T-cell (primary cell): ENCODE measurements at regions not wholly inside any gene's neighbourhood (a gene's known extent, or its start where the extent isn't known, plus 50 kb on each side); places are given as distances from the start of the nearest gene placed in this dataset.

Source experiments
- ATAC-seq, 4 experiments: fragments of 200-7000 bp in 3 of 4; fragments of 150-1000 bp in 1 of 4; cut with Tn5 transposase; replicated peaks in 1 of 4; 1 replicate in 3 of 4; 2 replicates in 1 of 4; pipeline ENCODE4 v1.10.0; 2021; ENCODE audit warnings: moderate library complexity in 3 of 4, mild to moderate bottlenecking in 2 of 4, moderate number of reproducible peaks in 1 of 4
- CTCF ChIA-PET, 2 donors: fragments of 300-600 bp; sonication (Branson Sonifier 250); formaldehyde crosslinking; loops; one replicate each; lab custom pipeline; 2022; ENCODE audit warnings: antibody characterized with exemption in 2 of 2; lab: Charles Lee
- POLR2A ChIA-PET, 2 donors: fragments of 300-600 bp; sonication (Branson Sonifier 250); formaldehyde crosslinking; loops; one replicate each; lab custom pipeline; 2022; ENCODE audit warnings: antibody characterized with exemption in 2 of 2; lab: Charles Lee
- DNase-seq, 35 experiments: peaks; one replicate each; pipeline versions ENCODE4 v3.0.0 to v3.0.0-alpha.2; 2013 to 2023
- H3K27ac ChIP-seq: one replicate; pipeline ENCODE4 v1.5.1; 2013; ENCODE audit warnings: low read length
- H3K27me3 ChIP-seq, 2 experiments: replicated peaks in 1 of 2; 1 replicate in 1 of 2; 2 replicates in 1 of 2; pipeline versions ENCODE4 v1.6.1 to v1.7.0; 2013; ENCODE audit warnings: low read length in 1 of 2, mixed read lengths in 1 of 2; ENCODE audit not compliant: control insufficient read depth in 2 of 2, insufficient read depth in 2 of 2; ENCODE audit errors: extremely low read depth in 1 of 2
- H3K36me3 ChIP-seq, 2 donors: 1 replicate in 1 of 2; 2 replicates in 1 of 2; pipeline versions ENCODE4 v1.6.1 to v1.7.0; 2013; ENCODE audit warnings: low read length in 1 of 2; ENCODE audit not compliant: control insufficient read depth in 2 of 2, insufficient read depth in 1 of 2; ENCODE audit errors: extremely low read depth in 1 of 2
- H3K4me1 ChIP-seq, 2 experiments: 1 replicate in 1 of 2; 2 replicates in 1 of 2; pipeline versions ENCODE4 v1.6.1 to v1.7.0; 2013; ENCODE audit warnings: low read length in 2 of 2, mixed read lengths in 1 of 2; ENCODE audit not compliant: insufficient read depth in 2 of 2, control insufficient read depth in 1 of 2; ENCODE audit errors: extremely low read depth in 1 of 2
- H3K4me3 ChIP-seq, 2 donors: 1 replicate in 1 of 2; 2 replicates in 1 of 2; pipeline versions ENCODE4 v1.5.1 to v1.7.0; 2013; ENCODE audit warnings: mild to moderate bottlenecking in 2 of 2, low read length in 1 of 2, moderate library complexity in 1 of 2; ENCODE audit not compliant: control insufficient read depth in 1 of 2; ENCODE audit errors: extremely low read depth in 1 of 2
- H3K9me3 ChIP-seq: 2 replicates; pipeline ENCODE4 v1.7.0; 2013
- H3K27ac Mint-ChIP-seq, 2 donors: one replicate each; pipeline ENCODE4 v1.8.0; 2020 to 2021; ENCODE audit warnings: mild to moderate bottlenecking in 2 of 2, mixed read lengths in 2 of 2
- H3K27me3 Mint-ChIP-seq, 2 donors: one replicate each; pipeline ENCODE4 v1.8.0; 2021 to 2022; ENCODE audit warnings: mixed read lengths in 2 of 2
- H3K36me3 Mint-ChIP-seq: one replicate; pipeline ENCODE4 v1.8.0; 2021; ENCODE audit warnings: mixed read lengths
- H3K4me1 Mint-ChIP-seq, 3 donors: one replicate each; pipeline ENCODE4 v1.8.0; 2020 to 2022; ENCODE audit warnings: mixed read lengths in 3 of 3, mild to moderate bottlenecking in 1 of 3
- H3K4me3 Mint-ChIP-seq, 3 donors: one replicate each; pipeline ENCODE4 v1.8.0; 2020 to 2022; ENCODE audit warnings: mild to moderate bottlenecking in 3 of 3, mixed read lengths in 3 of 3, moderate library complexity in 3 of 3
- H3K9me3 Mint-ChIP-seq, 3 donors: one replicate each; pipeline ENCODE4 v1.8.0; 2020 to 2022; ENCODE audit warnings: mixed read lengths in 3 of 3
- WGBS: methylation state at CpG from one replicate; pipeline ENCODE4 v1.1.5; 2013; ENCODE audit warnings: missing lambda C conversion rate; ENCODE audit not compliant: insufficient coverage; 5-methylcytosine and 5-hydroxymethylcytosine counted together

DNA sequence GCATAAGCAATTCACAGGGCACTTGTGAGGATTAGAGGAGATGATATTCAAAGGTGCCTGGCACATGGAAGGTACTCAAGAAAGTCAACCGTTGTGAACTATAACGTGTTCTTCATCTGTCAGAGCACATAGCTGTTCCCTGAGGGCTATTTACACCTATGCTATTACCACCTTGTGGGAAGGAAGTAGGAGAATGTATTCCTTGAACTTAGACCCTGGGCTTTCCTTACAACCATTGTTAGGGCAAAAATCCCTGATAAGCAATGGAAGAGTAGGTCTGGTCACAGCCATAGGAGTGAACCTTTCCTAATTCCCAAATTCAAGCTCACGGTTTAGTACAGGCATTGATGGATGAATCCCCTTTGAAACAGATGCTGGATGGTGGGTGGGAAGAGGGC is 188.6 kb downstream of the HAPSTR1 start:
- POLR2A ChIA-PET, result no interaction called here
- no peaks in the 10 kb centered on the region for H3K36me3 ChIP-seq
- Mint-ChIP-seq H3K36me3 (no peaks in the 10 kb centered on the region), H3K27ac (no peak overlapping the region), H3K27me3 (peaks cover 0 to 16% of the 10 kb centered on the region in 2 donors), H3K4me3 (no peak overlapping the region), H3K4me1 (no peaks in the 10 kb centered on the region), H3K9me3 (no peaks in the 10 kb centered on the region)
- H3K9me3 ChIP-seq, result no peaks in the 10 kb centered on the region
- H3K27ac ChIP-seq, result no peak overlapping the region
- ATAC-seq (no peak), DNase-seq (no peak)
- peaks cover 0 to 9% of the 10 kb centered on the region in 2 experiments for H3K27me3 ChIP-seq
- CTCF ChIA-PET, result interaction anchor here in 1 of 2 donors (0.6 kb wide), 1 partner anchor 1631 kb away, joined by 5 read pairs; no protein-coding TSS in a partner anchor
- no peaks in the 10 kb centered on the region for H3K4me1 ChIP-seq
- WGBS, result no CpG with 5 or more reads among the region's 3 CpGs
- no peak overlapping the region for H3K4me3 ChIP-seq

- CTCF ChIA-PET, result no interaction called here
- 72% methylated on average over 3 of the region's 3 CpGs for WGBS
- H3K4me1 ChIP-seq, result no peaks in the 10 kb centered on the region
- Mint-ChIP-seq H3K27me3 (peaks cover 0 to 11% of the 10 kb centered on the region in 2 donors), H3K4me3 (no peak overlapping the region), H3K4me1 (no peaks in the 10 kb centered on the region), H3K36me3 (no peaks in the 10 kb centered on the region), H3K9me3 (peaks cover 3 to 12% (median 6%) of the 10 kb centered on the region in 3 donors), H3K27ac (no peak overlapping the region)
- no peak for ATAC-seq
- no peak overlapping the region for H3K4me3 ChIP-seq
- no peak for DNase-seq
- POLR2A ChIA-PET, result no interaction called here
- H3K36me3 ChIP-seq, result no peaks in the 10 kb centered on the region
- no peaks in the 10 kb centered on the region for H3K27me3 ChIP-seq
- no peak overlapping the region for H3K27ac ChIP-seq
- H3K9me3 ChIP-seq, result no peaks in the 10 kb centered on the region
Measured at GRCh38 chr16:9286930-9287329, 195.5 kb downstream of the HAPSTR1 start.

DNA sequence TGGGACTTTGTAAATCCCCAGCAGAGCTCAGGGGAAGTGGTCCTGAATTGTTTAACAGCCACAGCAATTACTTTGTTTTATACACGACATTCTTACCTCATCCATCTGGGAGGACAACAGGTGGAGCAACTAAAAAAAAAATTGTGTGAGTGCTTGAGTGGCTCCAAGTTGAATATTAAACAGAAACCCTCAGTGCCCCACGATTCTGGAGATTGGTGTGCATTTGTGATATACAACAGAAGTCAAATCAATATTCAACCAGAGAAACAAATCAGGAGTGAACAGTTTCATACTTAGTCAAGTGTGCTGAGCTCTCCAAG is 204.8 kb downstream of the HAPSTR1 start:
- ChIA-PET CTCF (no interaction called here), POLR2A (no interaction called here)
- no peaks in the 10 kb centered on the region for H3K4me1 ChIP-seq
- no peak for ATAC-seq
- H3K27me3 ChIP-seq, result no peaks in the 10 kb centered on the region
- Mint-ChIP-seq H3K4me3 (no peak overlapping the region), H3K4me1 (no peaks in the 10 kb centered on the region), H3K27ac (no peak overlapping the region), H3K27me3 (peaks cover 3% of the 10 kb centered on the region in 2 donors), H3K9me3 (peaks cover 0 to 3% (median 0%) of the 10 kb centered on the region in 3 donors), H3K36me3 (no peaks in the 10 kb centered on the region)
- H3K36me3 ChIP-seq, result no peaks in the 10 kb centered on the region
- no peak overlapping the region for H3K27ac ChIP-seq
- DNase-seq, result no peak
- no CpG with 5 or more reads among the region's 2 CpGs for WGBS
- H3K4me3 ChIP-seq, result no peak overlapping the region
- H3K9me3 ChIP-seq, result no peaks in the 10 kb centered on the region

GRCh38 chr16:9297437-9298113 is 206.1 kb downstream of the HAPSTR1 start:
- no peaks in the 10 kb centered on the region for H3K4me1 ChIP-seq
- H3K27ac ChIP-seq, result no peak overlapping the region
- H3K27me3 ChIP-seq, result no peaks in the 10 kb centered on the region
- ATAC-seq (no peak), DNase-seq (no peak)
- no peaks in the 10 kb centered on the region for H3K9me3 ChIP-seq
- Mint-ChIP-seq H3K4me3 (no peak overlapping the region), H3K27me3 (peaks cover 3 to 8% of the 10 kb centered on the region in 2 donors), H3K27ac (no peak overlapping the region), H3K4me1 (no peaks in the 10 kb centered on the region), H3K36me3 (no peaks in the 10 kb centered on the region), H3K9me3 (peaks cover 0 to 3% (median 3%) of the 10 kb centered on the region in 3 donors)
- POLR2A ChIA-PET, result no interaction called here
- no peaks in the 10 kb centered on the region for H3K36me3 ChIP-seq
- CTCF ChIA-PET, result interaction anchor here in 1 of 2 donors (0.6 kb wide), 1 partner anchor 146 kb away, joined by 3 read pairs; no protein-coding TSS in a partner anchor
- no peak overlapping the region for H3K4me3 ChIP-seq
- 85% methylated on average over 6 of the region's 12 CpGs for WGBS

DNA sequence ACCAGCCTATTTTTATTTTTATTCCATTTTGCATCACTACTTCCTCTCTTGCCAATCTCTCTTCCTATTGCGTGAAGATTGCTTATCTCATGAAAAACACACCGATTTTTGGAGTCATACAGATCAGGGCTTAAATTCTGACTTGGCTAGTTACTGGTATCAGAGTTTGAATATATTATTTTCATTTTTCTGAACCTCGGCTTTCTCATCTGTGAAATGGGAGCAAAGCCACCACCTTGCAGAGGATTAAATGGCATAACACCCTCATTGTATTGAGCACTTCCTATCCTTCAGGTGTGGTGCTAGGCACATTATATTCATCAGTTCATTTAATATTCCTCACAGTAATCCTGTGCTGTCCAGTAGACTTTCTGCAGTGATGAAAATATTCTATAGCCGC is 208.8 kb downstream of the HAPSTR1 start:
- ChIA-PET CTCF (no interaction called here), POLR2A (no interaction called here)
- Histone ChIP-seq H3K27ac (no peak overlapping the region), H3K4me3 (no peak overlapping the region), H3K36me3 (no peaks in the 10 kb centered on the region), H3K27me3 (no peaks in the 10 kb centered on the region), H3K4me1 (no peaks in the 10 kb centered on the region), H3K9me3 (no peaks in the 10 kb centered on the region)
- no peak for ATAC-seq
- Mint-ChIP-seq H3K27me3 (peaks cover 3 to 8% of the 10 kb centered on the region in 2 donors), H3K27ac (no peak overlapping the region), H3K9me3 (peaks cover 0 to 8% (median 6%) of the 10 kb centered on the region in 3 donors), H3K4me3 (no peak overlapping the region), H3K4me1 (no peaks in the 10 kb centered on the region), H3K36me3 (no peaks in the 10 kb centered on the region)
- no peak for DNase-seq
- no CpG with 5 or more reads among the region's 4 CpGs for WGBS

GRCh38 chr16:9302072-9302471 is 210.6 kb downstream of the HAPSTR1 start:
- Histone ChIP-seq H3K27me3 (no peaks in the 10 kb centered on the region), H3K4me1 (no peaks in the 10 kb centered on the region), H3K27ac (no peak overlapping the region), H3K36me3 (no peaks in the 10 kb centered on the region), H3K9me3 (no peaks in the 10 kb centered on the region), H3K4me3 (no peak overlapping the region)
- no peak for ATAC-seq
- POLR2A ChIA-PET, result no interaction called here
- Mint-ChIP-seq H3K4me3 (no peak overlapping the region), H3K9me3 (peaks cover 0 to 12% (median 6%) of the 10 kb centered on the region in 3 donors), H3K36me3 (no peaks in the 10 kb centered on the region), H3K27me3 (peaks cover 8% of the 10 kb centered on the region in 2 donors), H3K27ac (no peak overlapping the region), H3K4me1 (no peaks in the 10 kb centered on the region)
- no peak for DNase-seq
- 73% methylated on average over 4 of the region's 6 CpGs for WGBS
- CTCF ChIA-PET, result no interaction called here
